GM12878 (cell line): ENCODE measurements at regions not wholly inside any gene's neighbourhood (a gene's known extent, or its start where the extent isn't known, plus 50 kb on each side); places are given as distances from the start of the nearest gene placed in this dataset.

Experiments
- ATAC-seq: fragments of 200-7000 bp; cut with Tn5 transposase; 3 replicates; pipeline ENCODE4 v1.9.1; 2020; ENCODE audit warnings: mild to moderate bottlenecking, moderate library complexity
- BruUV-seq: library from RNA; stranded (reverse); fragments of 400-500 nt; replicated peaks from 2 replicates; lab custom pipeline; 2021; lab: Mats Ljungman, UMichigan
- CTCF ChIA-PET: fragments of 300-600 bp; sonication (Branson Sonifier 250); formaldehyde crosslinking; extraction: SDS; loops from one replicate; lab custom pipeline; 2021; ENCODE audit warnings: inconsistent platforms; lab: Yijun Ruan, JAX
- POLR2A ChIA-PET: fragments of 350-600 bp; formaldehyde crosslinking; extraction: SDS; loops from one replicate; lab custom pipeline; 2021; ENCODE audit warnings: inconsistent platforms; lab: Charles Lee
- RAD21 ChIA-PET: fragments of 300-600 bp; sonication (Branson Sonifier 250); formaldehyde crosslinking; loops from one replicate; lab custom pipeline; 2023; ENCODE audit warnings: antibody characterized with exemption; ENCODE audit not compliant: unreplicated experiment; lab: Charles Lee
- SMC1A ChIA-PET: fragments of 300-600 bp; sonication (Branson Sonifier 250); formaldehyde crosslinking; loops from one replicate; lab custom pipeline; 2023; ENCODE audit not compliant: unreplicated experiment, uncharacterized antibody; lab: Charles Lee
- DNase-seq: peaks from one replicate; pipeline ENCODE4 v3.0.0-alpha.2; 2011; ENCODE audit warnings: low read depth, low spot score
- FAIRE-seq: peaks from 3 replicates; lab custom pipeline; 2011; peaks lifted over from hg19 to GRCh38; lab: Jason Lieb, UNC
- H2AFZ ChIP-seq: 2 replicates; pipeline ENCODE4 v1.6.0; 2011; ENCODE audit warnings: low read depth, low read length, control low read depth; ENCODE audit not compliant: control insufficient read depth
- H3K27ac ChIP-seq: 2 replicates; pipeline ENCODE4 v1.5.1; 2011; ENCODE audit warnings: control low read depth; ENCODE audit not compliant: control insufficient read depth, insufficient read depth
- H3K27me3 ChIP-seq, 2 experiments: replicated peaks in 1 of 2; 2 replicates each; pipeline versions ENCODE4 v1.6.0 to v1.6.1; 2011; ENCODE audit warnings: low read length in 1 of 2; ENCODE audit not compliant: control insufficient read depth in 2 of 2, insufficient read depth in 2 of 2
- H3K36me3 ChIP-seq, 2 experiments: 2 replicates each; pipeline ENCODE4 v1.5.1; 2011; ENCODE audit warnings: low read length in 1 of 2; ENCODE audit not compliant: control insufficient read depth in 2 of 2, insufficient read depth in 2 of 2
- H3K4me1 ChIP-seq: 2 replicates; pipeline ENCODE4 v1.6.1; 2011; ENCODE audit warnings: mild to moderate bottlenecking, low read length, moderate library complexity, mixed read lengths; ENCODE audit not compliant: control insufficient read depth, insufficient read depth
- H3K4me2 ChIP-seq: 2 replicates; pipeline ENCODE4 v1.6.0; 2011; ENCODE audit warnings: control low read depth; ENCODE audit not compliant: control insufficient read depth, insufficient read depth
- H3K4me3 ChIP-seq: fragments of 200-600 bp; sonication (generic); 2 replicates; pipeline ENCODE4 v1.5.1; 2016
- H3K79me2 ChIP-seq: 2 replicates; pipeline ENCODE4 v1.6.0; 2011; ENCODE audit warnings: low read length; ENCODE audit not compliant: control insufficient read depth, insufficient read depth
- H3K9ac ChIP-seq: 2 replicates; pipeline ENCODE4 v1.8.0; 2011; ENCODE audit warnings: low read length, control low read depth, mixed read lengths; ENCODE audit not compliant: control insufficient read depth, insufficient read depth
- H3K9me3 ChIP-seq: replicated peaks from 3 replicates; pipeline ENCODE4 v1.5.1; 2011; ENCODE audit warnings: mild to moderate bottlenecking, low read length; ENCODE audit not compliant: control insufficient read depth, insufficient read depth
- H4K20me1 ChIP-seq: 2 replicates; pipeline ENCODE4 v1.6.0; 2011; ENCODE audit not compliant: control insufficient read depth, insufficient read depth
- FOS ChIP-seq: IDR thresholded peaks from 3 replicates; pipeline ENCODE4 v1.6.1; 2011; ENCODE audit warnings: borderline replicate concordance; ENCODE audit not compliant: insufficient read length; ENCODE audit errors: extremely low read depth
- SRF ChIP-seq, 2 experiments: IDR thresholded peaks; 2 replicates each; pipeline ENCODE4 v1.6.1; 2011; ENCODE audit warnings: low read depth in 2 of 2, low read length in 2 of 2, mild to moderate bottlenecking in 1 of 2, moderate library complexity in 1 of 2
- ZNF384 ChIP-seq: IDR thresholded peaks from 2 replicates; pipeline ENCODE4 v1.6.1; 2012; ENCODE audit warnings: low read depth, mild to moderate bottlenecking, low read length, improper control_type of control experiment, borderline replicate concordance
- WGBS: methylation state at CpG from one replicate; pipeline ENCODE4 v1.1.6; 2016; ENCODE audit warnings: low lambda C conversion rate; ENCODE audit not compliant: insufficient replicate concordance, insufficient coverage; ENCODE audit errors: missing lambda C conversion rate; 5-methylcytosine and 5-hydroxymethylcytosine counted together
- in situ Hi-C: fragments of 300-500 bp; cut with MboI; formaldehyde crosslinking; loops from 9 replicates; pipeline ENCODE4 v1.14.3; 2018; ENCODE audit warnings: mixed read lengths
- intact Hi-C: fragments of 100-400 bp; cut with micrococcal nuclease; formaldehyde crosslinking; loops from one replicate; pipeline ENCODE4 v1.14.2; 2022; ENCODE audit not compliant: unreplicated experiment

DNA sequence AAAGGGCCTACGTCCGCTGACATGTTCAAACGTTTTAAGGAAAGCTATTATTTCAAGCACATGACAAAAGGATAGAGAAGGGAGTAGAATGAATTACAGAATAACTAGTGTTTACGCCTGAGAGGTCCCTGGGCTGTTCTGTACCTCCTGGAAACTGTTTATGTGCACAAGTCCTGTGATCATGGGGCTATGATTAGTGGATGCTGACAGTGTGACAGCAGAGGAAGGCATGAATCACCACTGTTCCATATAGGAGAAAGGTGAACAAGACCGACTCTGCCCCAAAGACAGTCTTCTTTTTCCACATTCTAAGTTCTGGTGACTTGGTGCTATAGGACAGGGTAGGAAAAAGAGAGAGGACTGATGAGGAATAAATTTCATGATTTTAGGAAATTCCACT, 249.2 kb upstream of the PRDM1 start:
- BruUV-seq, result no TSS peak
- Histone ChIP-seq H2AFZ (no peak overlapping the region), H4K20me1 (no peaks in the 10 kb centered on the region), H3K27ac (no peak overlapping the region), H3K4me1 (no peaks in the 10 kb centered on the region), H3K9me3 (no peaks in the 10 kb centered on the region), H3K79me2 (no peaks in the 10 kb centered on the region), H3K9ac (no peak overlapping the region), H3K36me3 (no peaks in the 10 kb centered on the region), H3K27me3 (no peaks in the 10 kb centered on the region; a peak in 1 of 4 replicates), H3K4me3 (no peak overlapping the region), H3K4me2 (no peak overlapping the region)
- DNase-seq (no peak), FAIRE-seq (no peak), ATAC-seq (no peak)
- in situ Hi-C loops (no loop called here), intact Hi-C loops (loop anchor here (5.0 kb wide), 1 partner anchor 355 kb away; no protein-coding TSS in a partner anchor)
- RAD21 ChIA-PET, result no interaction called here
- 40% methylated on average over 5 of the region's 5 CpGs for WGBS
- POLR2A ChIA-PET, result no interaction called here
- TF ChIP-seq FOS, result no peak
- SMC1A ChIA-PET, result interaction anchor here (1.3 to 1.9 kb wide), 3 partner anchors 12 to 404 kb away, joined by 3 to 7 read pairs (median 4); no protein-coding TSS in a partner anchor
- CTCF ChIA-PET, result interaction anchor here (0.7 to 1.3 kb wide), 2 partner anchors 249 to 406 kb away, joined by 3 read pairs; no protein-coding TSS in a partner anchor

- no TSS peak for BruUV-seq
- Histone ChIP-seq H2AFZ (no peak overlapping the region), H3K4me2 (no peak overlapping the region)
- intact Hi-C loops, result loop anchor here (5.0 kb wide), 1 partner anchor 354 kb away; no protein-coding TSS in a partner anchor
- RAD21 ChIA-PET, result interaction anchor here (1.4 to 2.1 kb wide), 2 partner anchors 254 to 405 kb away, joined by 3 to 11 read pairs; no protein-coding TSS in a partner anchor
- TF ChIP-seq SRF (IDR thresholded peaks at IDR 0.05; ENCODE audit: low read depth in 2 of 2, low read length in 2 of 2) (no peak), ZNF384 (peak; percentile 29; the same call in 1 of the 2 replicates)
- TF ChIP-seq, all 136 proteins: peak for 1
- ChIA-PET POLR2A (no interaction called here), SMC1A (interaction anchor here (1.1 to 1.9 kb wide), 3 partner anchors 12 to 403 kb away, joined by 3 to 7 read pairs (median 4); no protein-coding TSS in a partner anchor), CTCF (no interaction called here)
- no peaks in the 10 kb centered on the region for H3K36me3 ChIP-seq
- 80% methylated on average over 5 of the region's 5 CpGs for WGBS
- no peaks in the 10 kb centered on the region for H3K9me3 ChIP-seq
- DNase-seq (no peak), ATAC-seq (no peak), FAIRE-seq (no peak)
- H3K4me1 ChIP-seq, result no peaks in the 10 kb centered on the region
- no peak overlapping the region for H3K9ac ChIP-seq
- no peaks in the 10 kb centered on the region for H4K20me1 ChIP-seq
- H3K4me3 ChIP-seq, result no peak overlapping the region
- in situ Hi-C loops, result no loop called here
- H3K27me3 ChIP-seq, result no peaks in the 10 kb centered on the region; a peak in 1 of 4 replicates
- H3K79me2 ChIP-seq, result no peaks in the 10 kb centered on the region
- no peak overlapping the region for H3K27ac ChIP-seq
These were observed 249.8 kb upstream of the PRDM1 start for GRCh38 chr6:105836379-105836778.
